Tibial nerve (tissue), 4 donors: ENCODE measurements at regions not wholly inside any gene's neighbourhood (a gene's known extent, or its start where the extent isn't known, plus 50 kb on each side); places are given as distances from the start of the nearest gene placed in this dataset.

Source experiments
- DNase-seq, 2 donors: peaks; one replicate each; pipeline ENCODE4 v3.0.0-alpha.2; 2019; ENCODE audit warnings: low spot score in 2 of 2
- H3K27ac ChIP-seq, 4 donors: fragments of 200-600 bp; sonication (generic) in 3 of 4; one replicate each; pipeline ENCODE4 v1.5.1; 2017 to 2019; ENCODE audit warnings: mild to moderate bottlenecking in 1 of 4
- H3K27me3 ChIP-seq, 2 donors: fragments of 200-600 bp; sonication (generic) in 1 of 2; one replicate each; pipeline versions ENCODE4 v1.5.1 to v1.6.0; 2017 to 2019
- H3K36me3 ChIP-seq, 3 donors: fragments of 200-600 bp; sonication (generic); one replicate each; pipeline ENCODE4 v1.5.1; 2018 to 2019
- H3K4me1 ChIP-seq, 4 donors: fragments of 200-600 bp; sonication (generic) in 3 of 4; one replicate each; pipeline ENCODE4 v1.5.1; 2017 to 2019
- H3K4me3 ChIP-seq, 4 donors: fragments of 200-600 bp; sonication (generic) in 3 of 4; one replicate each; pipeline ENCODE4 v1.5.1; 2017 to 2019; ENCODE audit warnings: mild to moderate bottlenecking in 1 of 4, moderate library complexity in 1 of 4
- H3K9me3 ChIP-seq, 4 donors: fragments of 200-600 bp; sonication (generic) in 3 of 4; one replicate each; pipeline ENCODE4 v1.5.1; 2017 to 2019
- CTCF ChIP-seq, 5 experiments: fragments of 200-600 bp in 3 of 5; fragments of 450-650 bp in 2 of 5; sonication (generic) in 3 of 5; IDR thresholded peaks; one replicate each; pipeline ENCODE4 v1.5.1; 2016 to 2019; ENCODE audit warnings: antibody characterized with exemption in 5 of 5, mild to moderate bottlenecking in 3 of 5, moderate library complexity in 2 of 5
- EP300 ChIP-seq, 2 donors: sonication (generic); formaldehyde crosslinking; IDR thresholded peaks; one replicate each; pipeline ENCODE4 v1.6.1; 2017; ENCODE audit warnings: antibody characterized with exemption in 2 of 2, mild to moderate bottlenecking in 1 of 2
- POLR2A ChIP-seq, 2 donors: fragments of 450-650 bp; IDR thresholded peaks; one replicate each; pipeline ENCODE4 v1.6.1; 2017; ENCODE audit warnings: antibody characterized with exemption in 2 of 2, mild to moderate bottlenecking in 2 of 2, moderate library complexity in 2 of 2
- WGBS, 2 donors: methylation state at CpG; one replicate each; pipeline ENCODE4 v1.1.5; 2018; 5-methylcytosine and 5-hydroxymethylcytosine counted together

GRCh38 chr9:89865357-89865756 lies 260.5 kb downstream of the GADD45G start:
- TF ChIP-seq EP300 (IDR thresholded peaks at IDR 0.05) (no peak), CTCF (IDR thresholded peaks at IDR 0.05) (no peak), POLR2A (IDR thresholded peaks at IDR 0.05) (no peak)
- Histone ChIP-seq H3K4me3 (no peak overlapping the region), H3K4me1 (no peaks in the 10 kb centered on the region), H3K27me3 (no peaks in the 10 kb centered on the region), H3K36me3 (no peaks in the 10 kb centered on the region), H3K9me3 (no peaks in the 10 kb centered on the region), H3K27ac (no peak overlapping the region)
- DNase-seq, result no peak
- 91 to 97% methylated on average over 8 of the region's 8 CpGs for WGBS, 2 donors

DNA sequence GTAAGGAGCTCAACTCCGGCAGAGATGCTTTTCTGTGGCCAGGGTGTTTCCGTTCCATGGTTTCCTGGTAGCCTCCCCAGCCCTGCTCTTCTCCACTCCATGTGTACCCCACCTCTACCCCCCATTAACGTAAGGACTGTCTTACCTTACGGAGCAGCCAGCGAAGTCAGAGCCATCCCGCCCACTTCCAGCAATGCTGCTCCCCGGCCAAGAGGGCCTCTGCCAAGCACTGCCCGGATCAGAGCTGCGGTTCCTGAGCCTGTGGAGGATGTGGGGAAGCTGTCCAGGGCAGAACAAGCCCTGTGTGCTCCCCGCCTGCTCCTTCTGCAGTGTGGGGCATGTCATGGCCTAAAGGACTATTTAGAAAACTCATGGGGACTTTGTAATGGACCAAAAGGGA lies 261.2 kb downstream of the GADD45G start:
- 93 to 96% methylated on average over 10 of the region's 10 CpGs for WGBS, 2 donors
- no peak overlapping the region for H3K4me3 ChIP-seq
- TF ChIP-seq POLR2A (IDR thresholded peaks at IDR 0.05) (no peak), EP300 (IDR thresholded peaks at IDR 0.05) (no peak), CTCF (IDR thresholded peaks at IDR 0.05) (no peak)
- no peaks in the 10 kb centered on the region for H3K36me3 ChIP-seq
- H3K27ac ChIP-seq, result no peak overlapping the region
- H3K4me1 ChIP-seq, result no peaks in the 10 kb centered on the region
- H3K27me3 ChIP-seq, result no peaks in the 10 kb centered on the region
- no peaks in the 10 kb centered on the region for H3K9me3 ChIP-seq
- no peak for DNase-seq

- DNase-seq, result no peak
- Histone ChIP-seq H3K4me3 (no peak overlapping the region), H3K27me3 (no peaks in the 10 kb centered on the region), H3K4me1 (no peaks in the 10 kb centered on the region), H3K27ac (no peak overlapping the region), H3K9me3 (no peaks in the 10 kb centered on the region), H3K36me3 (no peaks in the 10 kb centered on the region)
- WGBS, 2 donors, result 83 to 86% methylated on average over 3 of the region's 3 CpGs
- no peak for TF ChIP-seq EP300 (IDR thresholded peaks at IDR 0.05)
- no peak for TF ChIP-seq POLR2A (IDR thresholded peaks at IDR 0.05)
- TF ChIP-seq CTCF (IDR thresholded peaks at IDR 0.05), result no peak
These were observed 261.9 kb downstream of the GADD45G start for GRCh38 chr9:89866701-89867100.

GRCh38 chr9:89868100-89868499 lies 263.3 kb downstream of the GADD45G start:
- Histone ChIP-seq H3K27me3 (no peaks in the 10 kb centered on the region), H3K36me3 (no peaks in the 10 kb centered on the region), H3K4me1 (peaks cover 0 to 7% (median under 1%) of the 10 kb centered on the region in 4 donors), H3K9me3 (no peaks in the 10 kb centered on the region), H3K4me3 (no peak overlapping the region), H3K27ac (no peak overlapping the region)
- no peak for TF ChIP-seq CTCF (IDR thresholded peaks at IDR 0.05)
- no peak for TF ChIP-seq EP300 (IDR thresholded peaks at IDR 0.05)
- TF ChIP-seq POLR2A (IDR thresholded peaks at IDR 0.05), result no peak
- WGBS, 2 donors, result 88 to 90% methylated on average over 4 of the region's 4 CpGs
- no peak for DNase-seq

GRCh38 chr9:89869793-89870580 lies 265.2 kb downstream of the GADD45G start:
- peaks cover 0 to 26% (median 4%) of the 10 kb centered on the region in 4 donors for H3K4me1 ChIP-seq
- TF ChIP-seq CTCF (IDR thresholded peaks at IDR 0.05), result no peak
- no peak for TF ChIP-seq EP300 (IDR thresholded peaks at IDR 0.05)
- TF ChIP-seq POLR2A (IDR thresholded peaks at IDR 0.05), result no peak
- DNase-seq, result no peak
- no peaks in the 10 kb centered on the region for H3K36me3 ChIP-seq
- no peak overlapping the region for H3K27ac ChIP-seq
- no peaks in the 10 kb centered on the region for H3K9me3 ChIP-seq
- H3K4me3 ChIP-seq, result no peak overlapping the region
- no peaks in the 10 kb centered on the region for H3K27me3 ChIP-seq
- 75 to 81% methylated on average over 6 to 7 of the region's 7 CpGs for WGBS, 2 donors
